ENCODE measurements at regions not wholly inside any gene's neighbourhood (a gene's known extent, or its start where the extent isn't known, plus 50 kb on each side); places are given as distances from the start of the nearest gene placed in this dataset.

- FAIRE-seq: no peak
- DNase-seq (ENCODE audit: insufficient read length, low spot score): no peak
- TF ChIP-seq, protein P1, sequence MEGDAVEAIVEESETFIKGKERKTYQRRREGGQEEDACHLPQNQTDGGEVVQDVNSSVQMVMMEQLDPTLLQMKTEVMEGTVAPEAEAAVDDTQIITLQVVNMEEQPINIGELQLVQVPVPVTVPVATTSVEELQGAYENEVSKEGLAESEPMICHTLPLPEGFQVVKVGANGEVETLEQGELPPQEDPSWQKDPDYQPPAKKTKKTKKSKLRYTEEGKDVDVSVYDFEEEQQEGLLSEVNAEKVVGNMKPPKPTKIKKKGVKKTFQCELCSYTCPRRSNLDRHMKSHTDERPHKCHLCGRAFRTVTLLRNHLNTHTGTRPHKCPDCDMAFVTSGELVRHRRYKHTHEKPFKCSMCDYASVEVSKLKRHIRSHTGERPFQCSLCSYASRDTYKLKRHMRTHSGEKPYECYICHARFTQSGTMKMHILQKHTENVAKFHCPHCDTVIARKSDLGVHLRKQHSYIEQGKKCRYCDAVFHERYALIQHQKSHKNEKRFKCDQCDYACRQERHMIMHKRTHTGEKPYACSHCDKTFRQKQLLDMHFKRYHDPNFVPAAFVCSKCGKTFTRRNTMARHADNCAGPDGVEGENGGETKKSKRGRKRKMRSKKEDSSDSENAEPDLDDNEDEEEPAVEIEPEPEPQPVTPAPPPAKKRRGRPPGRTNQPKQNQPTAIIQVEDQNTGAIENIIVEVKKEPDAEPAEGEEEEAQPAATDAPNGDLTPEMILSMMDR (IDR thresholded peaks at IDR 0.05; ENCODE audit: insufficient read depth, missing control alignments): no peak
Observed at GRCh38 chr15:61481886-61482285, 252.8 kb upstream of the RORA start.

DNA sequence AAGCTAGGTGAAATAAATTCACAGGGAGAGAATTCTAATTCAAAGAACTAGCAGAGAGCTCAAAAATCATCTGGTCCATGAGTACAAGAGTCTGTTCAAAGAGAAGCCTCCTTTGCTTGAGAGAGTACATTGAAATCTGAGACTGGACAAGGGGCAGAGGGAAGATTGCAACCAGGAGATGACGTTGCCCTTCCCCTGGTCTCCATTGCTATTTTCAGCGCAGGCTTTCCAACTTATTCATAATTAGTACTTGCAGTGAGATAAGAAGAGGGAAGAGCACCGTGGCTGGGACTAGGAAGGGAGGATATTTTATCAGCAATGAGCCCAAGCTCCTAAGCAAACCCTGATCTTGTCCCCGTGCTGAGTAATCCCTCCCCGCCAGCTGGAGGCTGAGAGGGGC, 251.8 kb upstream of the RORA start:
- FAIRE-seq (no peak), DNase-seq (ENCODE audit: insufficient read length, low spot score) (no peak)
- TF ChIP-seq, protein P1 (IDR thresholded peaks at IDR 0.05; ENCODE audit: insufficient read depth, missing control alignments): no peak

DNA sequence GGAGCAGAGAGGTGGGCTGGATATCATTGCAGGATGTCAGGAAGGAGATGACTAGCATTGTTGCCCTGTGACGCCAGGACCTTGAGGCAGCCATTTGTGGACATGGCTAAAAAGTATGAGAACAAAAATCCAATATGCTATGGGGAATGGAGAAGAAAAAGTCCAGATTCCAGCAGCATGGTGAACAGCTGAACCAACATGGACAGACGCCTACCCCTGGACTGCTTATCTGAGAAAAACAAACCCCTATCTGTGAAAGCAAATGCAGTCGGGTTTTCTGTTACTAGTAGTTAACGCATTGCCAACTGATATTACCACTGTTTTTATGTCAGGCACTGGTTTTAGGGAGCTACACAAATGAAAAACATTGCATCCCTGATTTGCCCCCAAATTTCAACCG, 251.2 kb upstream of the RORA start:
- no peak for DNase-seq (ENCODE audit: insufficient read length, low spot score)
- FAIRE-seq: no peak
- TF ChIP-seq, protein P1 (IDR thresholded peaks at IDR 0.05; ENCODE audit: insufficient read depth, missing control alignments): no peak

DNA sequence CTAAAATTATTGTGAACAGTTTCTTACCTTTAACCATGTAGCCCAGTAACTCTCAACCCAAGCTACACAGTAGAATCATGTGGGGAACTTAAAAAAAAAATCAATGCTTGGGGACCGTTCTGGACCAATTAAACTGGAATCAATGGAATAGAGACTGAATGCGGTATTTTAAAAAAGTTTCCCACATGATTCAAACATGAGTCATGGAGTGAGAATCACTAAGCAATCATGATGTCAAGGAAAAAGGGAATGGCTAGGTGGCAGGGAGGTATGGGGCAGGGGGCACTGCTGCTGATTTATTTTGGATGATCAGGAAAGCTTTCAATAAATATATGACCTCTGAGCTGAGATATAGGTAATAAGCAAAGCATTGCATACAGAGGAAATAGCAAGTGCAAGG, 250.5 kb upstream of the RORA start:
- TF ChIP-seq, protein P1 (IDR thresholded peaks at IDR 0.05; ENCODE audit: insufficient read depth, missing control alignments): no peak
- DNase-seq (ENCODE audit: insufficient read length, low spot score) (no peak), FAIRE-seq (no peak)

- no peak for DNase-seq (ENCODE audit: insufficient read length, low spot score)
- no peak for FAIRE-seq
- TF ChIP-seq, protein P1 (IDR thresholded peaks at IDR 0.05; ENCODE audit: insufficient read depth, missing control alignments): no peak
Observed at GRCh38 chr15:61476741-61477140, 247.6 kb upstream of the RORA start.

DNA sequence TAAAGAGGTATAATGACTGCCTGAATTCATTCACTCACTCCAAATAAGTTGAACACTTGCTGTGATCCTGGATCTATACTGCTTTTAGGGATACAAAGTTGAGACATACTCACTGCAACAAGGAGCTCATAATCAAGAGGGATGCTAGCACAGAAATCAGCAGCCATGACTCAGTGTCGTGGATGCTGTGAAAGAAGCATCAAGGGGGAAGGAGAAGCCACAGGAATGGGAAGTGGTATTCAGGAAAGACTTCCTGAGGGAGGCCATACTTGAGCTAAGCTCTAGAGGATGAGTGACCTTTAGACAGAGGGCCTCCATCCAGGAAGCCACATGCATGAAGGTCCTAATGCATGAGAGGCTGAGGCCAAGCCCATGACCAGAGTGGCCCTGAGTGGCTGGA, 245.7 kb upstream of the RORA start:
- TF ChIP-seq, protein P1 (IDR thresholded peaks at IDR 0.05; ENCODE audit: insufficient read depth, missing control alignments): no peak
- DNase-seq (ENCODE audit: insufficient read length, low spot score): no peak
- FAIRE-seq: no peak

DNA sequence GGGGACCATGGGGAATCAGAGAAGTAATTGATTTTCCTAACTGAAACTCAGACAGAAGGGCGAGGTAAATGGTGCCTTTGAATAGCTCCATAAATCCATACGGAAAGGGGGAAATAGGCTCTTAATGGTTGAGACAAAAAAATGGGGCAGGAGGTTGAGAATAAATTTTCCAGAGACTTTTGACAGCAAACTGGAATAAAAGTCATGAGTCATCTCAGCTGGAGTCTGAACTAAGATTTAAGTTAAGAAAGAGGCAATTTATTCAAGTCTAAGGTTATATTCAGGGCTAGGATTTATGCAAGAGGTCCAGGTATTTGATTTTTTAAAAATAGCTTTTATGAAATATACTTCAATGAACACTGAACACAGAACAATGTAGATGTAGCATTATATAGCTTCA, 238.7 kb upstream of the RORA start:
- FAIRE-seq: no peak
- no peak for DNase-seq (ENCODE audit: insufficient read length, low spot score)
- TF ChIP-seq, protein P1 (IDR thresholded peaks at IDR 0.05; ENCODE audit: insufficient read depth, missing control alignments): no peak
